ENCODE measurements at regions not wholly inside any gene's neighbourhood (a gene's known extent, or its start where the extent isn't known, plus 50 kb on each side); places are given as distances from the start of the nearest gene placed in this dataset.

- no peak for TF ChIP-seq EZH2phosphoT487 (IDR thresholded peaks at IDR 0.05; ENCODE audit: low read length)
- no peak for TF ChIP-seq CTCF (IDR thresholded peaks at IDR 0.05; ENCODE audit: low read length)
Observed at GRCh38 chr15:99464137-99464536, 101.6 kb upstream of the MEF2A start.

Data from MM.1S (cell line).